ENCODE measurements at regions not wholly inside any gene's neighbourhood (a gene's known extent, or its start where the extent isn't known, plus 50 kb on each side); places are given as distances from the start of the nearest gene placed in this dataset.

DNA sequence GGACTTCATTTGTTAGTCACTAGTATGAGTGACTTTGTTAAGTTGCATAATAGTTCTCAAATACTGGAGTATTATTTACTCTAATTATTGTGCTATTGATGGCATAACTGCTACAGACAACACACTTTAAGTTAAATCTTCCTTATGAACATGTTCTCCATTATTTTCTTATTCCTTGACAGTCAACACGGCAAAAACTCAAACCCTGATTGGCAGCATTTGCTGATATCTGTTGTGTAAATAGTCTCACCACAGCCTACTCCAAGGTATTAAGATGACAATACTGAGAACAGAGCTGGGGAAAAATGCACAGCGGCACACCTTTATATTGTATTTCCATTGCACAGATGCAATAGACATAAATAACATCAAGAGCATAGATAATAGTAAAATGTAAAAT is 568.0 kb upstream of the AADAT start:
- Histone ChIP-seq H3K27ac (no peak overlapping the region), H3K9me3 (no peaks in the 10 kb centered on the region), H3K4me3 (no peak overlapping the region), H3K4me1 (no peaks in the 10 kb centered on the region), H3K27me3 (no peaks in the 10 kb centered on the region), H3K36me3 (no peaks in the 10 kb centered on the region)
- no peak for DNase-seq (ENCODE audit: extremely low spot score in 2 of 2)
- TF ChIP-seq POLR2AphosphoS5 (IDR thresholded peaks at IDR 0.05; ENCODE audit: insufficient read depth in 1 of 2, low read depth in 1 of 2) (no peak), POLR2A (IDR thresholded peaks at IDR 0.05) (no peak)
- TF ChIP-seq, protein P1, sequence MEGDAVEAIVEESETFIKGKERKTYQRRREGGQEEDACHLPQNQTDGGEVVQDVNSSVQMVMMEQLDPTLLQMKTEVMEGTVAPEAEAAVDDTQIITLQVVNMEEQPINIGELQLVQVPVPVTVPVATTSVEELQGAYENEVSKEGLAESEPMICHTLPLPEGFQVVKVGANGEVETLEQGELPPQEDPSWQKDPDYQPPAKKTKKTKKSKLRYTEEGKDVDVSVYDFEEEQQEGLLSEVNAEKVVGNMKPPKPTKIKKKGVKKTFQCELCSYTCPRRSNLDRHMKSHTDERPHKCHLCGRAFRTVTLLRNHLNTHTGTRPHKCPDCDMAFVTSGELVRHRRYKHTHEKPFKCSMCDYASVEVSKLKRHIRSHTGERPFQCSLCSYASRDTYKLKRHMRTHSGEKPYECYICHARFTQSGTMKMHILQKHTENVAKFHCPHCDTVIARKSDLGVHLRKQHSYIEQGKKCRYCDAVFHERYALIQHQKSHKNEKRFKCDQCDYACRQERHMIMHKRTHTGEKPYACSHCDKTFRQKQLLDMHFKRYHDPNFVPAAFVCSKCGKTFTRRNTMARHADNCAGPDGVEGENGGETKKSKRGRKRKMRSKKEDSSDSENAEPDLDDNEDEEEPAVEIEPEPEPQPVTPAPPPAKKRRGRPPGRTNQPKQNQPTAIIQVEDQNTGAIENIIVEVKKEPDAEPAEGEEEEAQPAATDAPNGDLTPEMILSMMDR (IDR thresholded peaks at IDR 0.05): no peak
- intact Hi-C loops (cut with DNase I): no loop called here

DNA sequence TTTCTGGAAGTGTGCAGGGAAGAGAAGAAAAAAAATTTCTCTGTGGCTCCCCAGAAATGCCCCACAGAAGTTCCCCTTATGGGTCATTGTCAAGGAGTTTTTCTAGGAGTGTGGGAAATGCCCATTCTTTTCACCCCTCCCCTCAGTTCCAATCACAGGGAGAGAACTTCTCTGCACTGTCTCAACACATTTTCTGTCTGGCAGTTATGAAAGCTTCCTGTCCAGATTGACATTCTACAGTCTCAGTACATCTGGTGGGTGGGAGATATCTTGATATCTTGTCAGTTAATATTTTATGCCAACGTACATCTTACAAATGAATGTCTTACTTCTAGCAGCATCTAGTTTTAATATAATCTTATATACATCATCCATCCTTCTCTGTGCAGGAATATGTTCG is 566.8 kb upstream of the AADAT start:
- TF ChIP-seq, protein P1 (IDR thresholded peaks at IDR 0.05): no peak
- TF ChIP-seq POLR2A (IDR thresholded peaks at IDR 0.05): no peak
- TF ChIP-seq POLR2AphosphoS5 (IDR thresholded peaks at IDR 0.05; ENCODE audit: insufficient read depth in 1 of 2, low read depth in 1 of 2): no peak

DNA sequence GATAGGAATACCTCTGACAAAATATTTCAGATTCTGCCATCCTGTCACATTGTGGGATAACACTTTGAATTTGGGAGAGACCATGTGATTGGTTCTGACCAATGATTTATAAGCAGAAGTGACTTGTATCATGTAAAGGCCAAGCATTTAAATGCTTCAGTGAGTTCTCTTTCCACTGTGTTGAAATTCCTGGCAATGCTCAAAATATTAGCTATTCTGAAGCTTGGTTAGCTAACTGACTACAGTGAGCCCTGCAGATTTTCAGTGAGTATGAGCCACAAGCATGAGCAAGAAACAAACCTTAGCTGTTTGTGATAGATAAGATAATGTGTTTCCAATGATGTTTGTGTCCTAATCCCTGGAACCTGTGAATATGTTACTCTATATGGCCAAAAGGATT is 562.8 kb upstream of the AADAT start:
- intact Hi-C loops (cut with DNase I): no loop called here

More for the DNA sequence above, 566.8 kb upstream of the AADAT start:
- H3K27ac ChIP-seq: no peak overlapping the region
- intact Hi-C loops (cut with DNase I): no loop called here
- H3K9me3 ChIP-seq: no peaks in the 10 kb centered on the region
- no peak overlapping the region for H3K4me3 ChIP-seq
- DNase-seq (ENCODE audit: extremely low spot score in 2 of 2): no peak
- H3K27me3 ChIP-seq: no peaks in the 10 kb centered on the region
- H3K4me1 ChIP-seq: no peaks in the 10 kb centered on the region
- no peaks in the 10 kb centered on the region for H3K36me3 ChIP-seq

DNA sequence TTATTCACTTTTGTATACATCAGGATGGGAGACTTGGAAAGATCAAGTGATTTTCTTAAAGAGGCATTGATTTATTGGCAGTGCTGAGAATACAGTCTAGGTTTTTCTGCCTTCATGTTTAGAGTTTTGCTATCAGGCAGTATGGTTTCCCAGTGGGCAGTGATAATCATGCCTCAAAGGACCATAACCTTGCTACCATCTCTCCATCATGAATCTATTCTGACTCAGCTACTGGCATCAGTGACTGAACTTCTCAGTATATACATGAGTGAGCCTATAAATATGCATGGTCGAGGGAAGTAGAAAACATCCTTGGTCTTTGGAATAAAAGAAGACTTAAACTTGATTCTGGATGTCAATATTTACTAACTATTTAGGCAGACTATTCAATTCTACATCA is 562.0 kb upstream of the AADAT start:
- Histone ChIP-seq H3K4me1 (no peaks in the 10 kb centered on the region), H3K27ac (no peak overlapping the region), H3K27me3 (no peaks in the 10 kb centered on the region), H3K4me3 (no peak overlapping the region), H3K9me3 (no peaks in the 10 kb centered on the region), H3K36me3 (no peaks in the 10 kb centered on the region)
- no peak for DNase-seq (ENCODE audit: extremely low spot score in 2 of 2)
- intact Hi-C loops (cut with DNase I): no loop called here
- TF ChIP-seq, protein P1 (IDR thresholded peaks at IDR 0.05): no peak
- no peak for TF ChIP-seq POLR2A (IDR thresholded peaks at IDR 0.05)
- no peak for TF ChIP-seq POLR2AphosphoS5 (IDR thresholded peaks at IDR 0.05; ENCODE audit: insufficient read depth in 1 of 2, low read depth in 1 of 2)

More for the DNA sequence above, 562.8 kb upstream of the AADAT start:
- Histone ChIP-seq H3K4me1 (no peaks in the 10 kb centered on the region), H3K4me3 (no peak overlapping the region), H3K36me3 (no peaks in the 10 kb centered on the region), H3K9me3 (no peaks in the 10 kb centered on the region), H3K27ac (no peak overlapping the region), H3K27me3 (no peaks in the 10 kb centered on the region)
- TF ChIP-seq POLR2AphosphoS5 (IDR thresholded peaks at IDR 0.05; ENCODE audit: insufficient read depth in 1 of 2, low read depth in 1 of 2): no peak
- no peak for TF ChIP-seq POLR2A (IDR thresholded peaks at IDR 0.05)
- TF ChIP-seq, protein P1 (IDR thresholded peaks at IDR 0.05): no peak
- no peak for DNase-seq (ENCODE audit: extremely low spot score in 2 of 2)

DNA sequence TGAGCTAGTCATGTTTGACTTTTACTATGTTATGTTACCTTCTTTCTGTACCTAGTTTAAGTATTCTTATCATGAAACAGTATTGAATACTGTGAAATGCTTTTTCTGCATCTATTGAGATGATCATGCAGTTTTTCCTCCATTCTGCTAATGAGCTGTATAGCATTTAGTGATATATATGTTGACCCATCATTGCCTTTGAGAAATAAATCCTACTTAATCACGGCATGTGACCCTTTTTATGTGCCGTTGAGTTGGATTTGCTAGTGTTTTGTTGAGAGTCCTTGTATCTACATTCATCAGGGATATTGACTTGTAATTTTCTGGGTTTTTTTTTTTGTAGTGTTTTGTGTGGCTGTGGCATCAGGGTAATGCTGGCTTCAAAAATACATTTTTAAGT is 537.7 kb upstream of the AADAT start:
- intact Hi-C loops (cut with DNase I): no loop called here
- Histone ChIP-seq H3K4me1 (no peaks in the 10 kb centered on the region), H3K27me3 (no peaks in the 10 kb centered on the region), H3K27ac (no peak overlapping the region), H3K9me3 (no peaks in the 10 kb centered on the region), H3K36me3 (no peaks in the 10 kb centered on the region), H3K4me3 (no peak overlapping the region)
- TF ChIP-seq, protein P1 (IDR thresholded peaks at IDR 0.05): no peak
- no peak for DNase-seq (ENCODE audit: extremely low spot score in 2 of 2)
